ENCODE measurements at regions not wholly inside any gene's neighbourhood (a gene's known extent, or its start where the extent isn't known, plus 50 kb on each side); places are given as distances from the start of the nearest gene placed in this dataset.

DNA sequence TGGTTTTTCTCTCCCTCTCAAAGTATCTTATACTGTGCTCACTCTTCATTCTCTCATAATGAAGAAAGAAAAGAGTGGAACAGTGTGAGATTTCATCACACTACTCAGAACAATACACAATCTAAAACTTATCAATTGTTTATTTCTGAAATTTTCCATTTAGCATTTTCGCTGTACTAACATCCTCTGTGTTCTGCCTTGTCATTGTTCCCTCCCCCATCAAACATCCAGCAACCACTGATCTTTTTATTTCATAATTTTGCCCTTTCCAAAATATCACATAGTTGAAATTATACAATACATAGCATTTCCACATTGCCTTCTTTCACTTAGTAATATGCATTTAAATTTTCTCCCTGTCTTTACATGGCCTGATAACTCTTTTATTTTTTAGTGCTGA, 658.7 kb downstream of the SLITRK1 start:
- TF ChIP-seq CTCF (IDR thresholded peaks at IDR 0.05) (no peak), EZH2 (IDR thresholded peaks at IDR 0.05; ENCODE audit: borderline replicate concordance, insufficient read depth, low read depth, low read length, poor library complexity, severe bottlenecking) (no peak)
